SW 1271 (cell line): ENCODE measurements at regions not wholly inside any gene's neighbourhood (a gene's known extent, or its start where the extent isn't known, plus 50 kb on each side); places are given as distances from the start of the nearest gene placed in this dataset.

Experiments used
- DNase-seq, 2 experiments: peaks; one replicate each; lab custom pipeline; 2025; lab: John Stamatoyannopoulos, UW

- peak; percentile 42 to 60 for DNase-seq
These were observed 49.7 kb upstream of the ATF3 start for GRCh38 chr1:212558693-212559480.
